SU-DHL-6 (cell line): ENCODE measurements at regions not wholly inside any gene's neighbourhood (a gene's known extent, or its start where the extent isn't known, plus 50 kb on each side); places are given as distances from the start of the nearest gene placed in this dataset.

Source experiments
- H2AFZ ChIP-seq: fragments of 200-600 bp; sonication (generic); 2 replicates; pipeline ENCODE4 v1.6.1; 2014; ENCODE audit warnings: low read depth, mild to moderate bottlenecking, moderate library complexity, mixed read lengths, antibody characterized with exemption, low read length; ENCODE audit not compliant: severe bottlenecking
- H3F3A ChIP-seq: fragments of 200-600 bp; shearing (Covaris generic); 2 replicates; pipeline ENCODE4 v1.6.0; 2016; ENCODE audit warnings: antibody characterized with exemption, mild to moderate bottlenecking; ENCODE audit not compliant: insufficient read depth
- H3K27ac ChIP-seq: fragments of 200-600 bp; sonication (generic); 2 replicates; pipeline ENCODE4 v1.5.1; 2016; ENCODE audit warnings: low read depth, mild to moderate bottlenecking, low read length, moderate library complexity, mixed read lengths
- H3K27me3 ChIP-seq: fragments of 200-600 bp; sonication (generic), shearing (Covaris generic); 2 replicates; pipeline ENCODE4 v1.6.0; 2014; ENCODE audit warnings: mild to moderate bottlenecking, low read length
- H3K36me3 ChIP-seq: fragments of 200-600 bp; sonication (generic); 2 replicates; pipeline ENCODE4 v1.6.1; 2014; ENCODE audit warnings: mild to moderate bottlenecking, low read length, mixed read lengths
- H3K4me2 ChIP-seq: fragments of 300-600, 200-600 bp; shearing (Covaris generic), sonication (generic); 2 replicates; pipeline ENCODE4 v1.6.0; 2014; ENCODE audit warnings: low read length, low read depth, mild to moderate bottlenecking; ENCODE audit not compliant: poor library complexity, severe bottlenecking
- H3K4me3 ChIP-seq: fragments of 200-600 bp; sonication (generic); 2 replicates; pipeline ENCODE4 v1.5.1; 2014; ENCODE audit warnings: antibody characterized with exemption, low read length, mild to moderate bottlenecking, mixed read lengths; ENCODE audit not compliant: insufficient read depth, poor library complexity, severe bottlenecking
- H3K79me2 ChIP-seq: fragments of 200-600 bp; sonication (generic); 2 replicates; pipeline ENCODE4 v1.6.1; 2014; ENCODE audit warnings: mild to moderate bottlenecking, low read length, moderate library complexity; ENCODE audit not compliant: insufficient read depth
- H3K9ac ChIP-seq: fragments of 200-600 bp; sonication (generic); 2 replicates; pipeline ENCODE4 v1.7.0; 2014; ENCODE audit warnings: mild to moderate bottlenecking, low read length
- H3K9me2 ChIP-seq: fragments of 200-600 bp; sonication (generic); replicated peaks from 2 replicates; pipeline ENCODE4 v1.6.1; 2014; ENCODE audit warnings: low read length; ENCODE audit not compliant: insufficient read depth
- H3K9me3 ChIP-seq: fragments of 200-600 bp; sonication (generic); 2 replicates; pipeline ENCODE4 v1.6.1; 2014; ENCODE audit warnings: low read length, mixed read lengths; ENCODE audit not compliant: insufficient read depth
- H4K20me1 ChIP-seq: fragments of 200-600 bp; sonication (generic); 2 replicates; pipeline ENCODE4 v1.6.1; 2014; ENCODE audit warnings: low read depth, mild to moderate bottlenecking, antibody characterized with exemption, low read length, moderate library complexity, mixed read lengths
- CTCF ChIP-seq: fragments of 200-600 bp; sonication (generic); IDR thresholded peaks from one replicate; pipeline ENCODE4 v1.5.1; 2017; ENCODE audit warnings: antibody characterized with exemption, mild to moderate bottlenecking, low read length, moderate library complexity; ENCODE audit not compliant: insufficient read depth, poor library complexity, severe bottlenecking
- EZH2phosphoT487 ChIP-seq: fragments of 200-600 bp; sonication (generic), shearing (Covaris generic); conservative IDR thresholded peaks from 2 replicates; pipeline ENCODE4 v1.6.1; 2018; ENCODE audit warnings: mild to moderate bottlenecking, antibody characterized with exemption, low read length, moderate library complexity, mixed read lengths

GRCh38 chr9:119963798-119964372 is 594.6 kb upstream of the BRINP1 start:
- H3K4me3 ChIP-seq, result no peak overlapping the region
- no peaks in the 10 kb centered on the region for H3K79me2 ChIP-seq
- H3K27ac ChIP-seq, result no peak overlapping the region
- H3K36me3 ChIP-seq, result no peaks in the 10 kb centered on the region
- no peak overlapping the region for H2AFZ ChIP-seq
- no peaks in the 10 kb centered on the region for H4K20me1 ChIP-seq
- H3K9ac ChIP-seq, result no peak overlapping the region
- no peaks in the 10 kb centered on the region for H3K9me2 ChIP-seq
- H3K4me2 ChIP-seq, result no peak overlapping the region
- H3F3A ChIP-seq, result no peaks in the 10 kb centered on the region
- TF ChIP-seq EZH2phosphoT487 (no peak), CTCF (no peak)
- no peaks in the 10 kb centered on the region for H3K27me3 ChIP-seq
- H3K9me3 ChIP-seq, result no peaks in the 10 kb centered on the region

- H3K79me2 ChIP-seq, result no peaks in the 10 kb centered on the region
- H3F3A ChIP-seq, result no peaks in the 10 kb centered on the region
- no peaks in the 10 kb centered on the region for H3K36me3 ChIP-seq
- H3K9ac ChIP-seq, result no peak overlapping the region
- H2AFZ ChIP-seq, result no peak overlapping the region
- no peak overlapping the region for H3K27ac ChIP-seq
- H3K9me2 ChIP-seq, result no peaks in the 10 kb centered on the region
- no peak overlapping the region for H3K4me3 ChIP-seq
- H3K27me3 ChIP-seq, result no peaks in the 10 kb centered on the region
- H4K20me1 ChIP-seq, result no peaks in the 10 kb centered on the region
- TF ChIP-seq CTCF (no peak), EZH2phosphoT487 (no peak)
- no peak overlapping the region for H3K4me2 ChIP-seq
- no peaks in the 10 kb centered on the region for H3K9me3 ChIP-seq
Observed at GRCh38 chr9:119963258-119963797, 594.1 kb upstream of the BRINP1 start.

GRCh38 chr9:119961774-119962424 is 592.7 kb upstream of the BRINP1 start:
- no peaks in the 10 kb centered on the region for H4K20me1 ChIP-seq
- no peaks in the 10 kb centered on the region for H3K27me3 ChIP-seq
- no peaks in the 10 kb centered on the region for H3F3A ChIP-seq
- H3K9ac ChIP-seq, result no peak overlapping the region
- no peak overlapping the region for H2AFZ ChIP-seq
- no peaks in the 10 kb centered on the region for H3K79me2 ChIP-seq
- H3K4me2 ChIP-seq, result no peak overlapping the region
- H3K4me3 ChIP-seq, result no peak overlapping the region
- no peak overlapping the region for H3K27ac ChIP-seq
- H3K36me3 ChIP-seq, result no peaks in the 10 kb centered on the region
- H3K9me3 ChIP-seq, result no peaks in the 10 kb centered on the region
- TF ChIP-seq CTCF, result peak; percentile 34
- no peak for TF ChIP-seq EZH2phosphoT487
- H3K9me2 ChIP-seq, result no peaks in the 10 kb centered on the region
